Stromal cell of bone marrow (primary cell): ENCODE measurements at regions not wholly inside any gene's neighbourhood (a gene's known extent, or its start where the extent isn't known, plus 50 kb on each side); places are given as distances from the start of the nearest gene placed in this dataset.

Experiments used
- DNase-seq: peaks from one replicate; pipeline ENCODE4 v3.0.0-alpha.2; 2012; ENCODE audit warnings: low read depth

- DNase-seq: peak; percentile 17
These were observed 57.5 kb downstream of the OSR1 start for GRCh38 chr2:19300961-19301360.

GRCh38 chr2:19299522-19299921 is 58.9 kb downstream of the OSR1 start:
- no peak for DNase-seq

- no peak for DNase-seq
These were observed 59.4 kb downstream of the OSR1 start for GRCh38 chr2:19299032-19299431.

GRCh38 chr2:19297716-19298115 is 60.7 kb downstream of the OSR1 start:
- DNase-seq: no peak

- DNase-seq: no peak
These were observed 62.4 kb downstream of the OSR1 start for GRCh38 chr2:19295998-19296502.

GRCh38 chr2:19292007-19292406 is 66.4 kb downstream of the OSR1 start:
- DNase-seq: no peak

GRCh38 chr2:19288291-19288690 is 70.1 kb downstream of the OSR1 start:
- no peak for DNase-seq

GRCh38 chr2:19287324-19287723 is 71.1 kb downstream of the OSR1 start:
- DNase-seq: no peak

- DNase-seq: no peak
These were observed 76.1 kb downstream of the OSR1 start for GRCh38 chr2:19282305-19282704.

GRCh38 chr2:19274439-19274838 is 84.0 kb downstream of the OSR1 start:
- DNase-seq: no peak

- DNase-seq: no peak
These were observed 85.4 kb downstream of the OSR1 start for GRCh38 chr2:19272941-19273470.

GRCh38 chr2:19272039-19272438 is 86.4 kb downstream of the OSR1 start:
- no peak for DNase-seq

GRCh38 chr2:19264852-19265251 is 93.6 kb downstream of the OSR1 start:
- no peak for DNase-seq

GRCh38 chr2:19262150-19262549 is 96.3 kb downstream of the OSR1 start:
- DNase-seq: no peak

- DNase-seq: no peak
These were observed 97.4 kb downstream of the OSR1 start for GRCh38 chr2:19261061-19261460.

GRCh38 chr2:19256121-19256601 is 102.3 kb downstream of the OSR1 start:
- DNase-seq: peak; percentile 82

- no peak for DNase-seq
These were observed 102.9 kb downstream of the OSR1 start for GRCh38 chr2:19255481-19255880.

GRCh38 chr2:19251554-19251953 is 106.9 kb downstream of the OSR1 start:
- no peak for DNase-seq

GRCh38 chr2:19250906-19251305 is 107.5 kb downstream of the OSR1 start:
- DNase-seq: no peak

- no peak for DNase-seq
These were observed 111.2 kb downstream of the OSR1 start for GRCh38 chr2:19247186-19247585.

GRCh38 chr2:19246496-19246895 is 111.9 kb downstream of the OSR1 start:
- no peak for DNase-seq

- peak; percentile 51 for DNase-seq
These were observed 113.7 kb downstream of the OSR1 start for GRCh38 chr2:19244460-19245363.

GRCh38 chr2:19238440-19239060 is 119.9 kb downstream of the OSR1 start:
- no peak for DNase-seq
